ENCODE measurements at regions not wholly inside any gene's neighbourhood (a gene's known extent, or its start where the extent isn't known, plus 50 kb on each side); places are given as distances from the start of the nearest gene placed in this dataset.

DNA sequence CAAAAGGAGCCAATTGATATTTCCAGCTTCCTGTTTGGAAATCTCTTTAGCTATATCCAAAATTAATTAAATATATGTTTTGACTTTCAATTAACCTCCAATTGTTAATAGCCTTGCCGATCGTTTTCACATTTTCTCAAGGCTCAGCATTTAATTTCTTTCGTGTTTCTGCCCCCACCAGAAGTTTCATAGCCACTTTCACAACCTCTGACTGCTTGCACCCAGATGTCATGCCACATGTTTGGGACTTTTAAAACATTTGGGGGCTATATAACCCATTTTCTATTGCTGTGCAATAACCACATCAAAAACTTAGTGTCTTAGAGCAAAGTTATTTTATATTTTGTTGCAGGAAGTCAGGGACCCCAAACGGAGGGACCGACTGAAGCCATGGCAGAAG, 510.6 kb upstream of the CNTNAP2 start:
- Mint-ChIP-seq H3K36me3 (ENCODE audit: low read depth, unreplicated experiment) (no peaks in the 10 kb centered on the region), H3K27ac (ENCODE audit: unreplicated experiment) (no peak overlapping the region), H3K9me3 (ENCODE audit: unreplicated experiment) (peaks cover 9% of the 10 kb centered on the region), H3K4me1 (ENCODE audit: unreplicated experiment) (no peaks in the 10 kb centered on the region), H3K4me3 (ENCODE audit: unreplicated experiment) (no peak overlapping the region), H3K27me3 (ENCODE audit: unreplicated experiment) (no peaks in the 10 kb centered on the region)
- DNase-seq (ENCODE audit: low spot score) = no peak
- TF ChIP-seq, protein P1, sequence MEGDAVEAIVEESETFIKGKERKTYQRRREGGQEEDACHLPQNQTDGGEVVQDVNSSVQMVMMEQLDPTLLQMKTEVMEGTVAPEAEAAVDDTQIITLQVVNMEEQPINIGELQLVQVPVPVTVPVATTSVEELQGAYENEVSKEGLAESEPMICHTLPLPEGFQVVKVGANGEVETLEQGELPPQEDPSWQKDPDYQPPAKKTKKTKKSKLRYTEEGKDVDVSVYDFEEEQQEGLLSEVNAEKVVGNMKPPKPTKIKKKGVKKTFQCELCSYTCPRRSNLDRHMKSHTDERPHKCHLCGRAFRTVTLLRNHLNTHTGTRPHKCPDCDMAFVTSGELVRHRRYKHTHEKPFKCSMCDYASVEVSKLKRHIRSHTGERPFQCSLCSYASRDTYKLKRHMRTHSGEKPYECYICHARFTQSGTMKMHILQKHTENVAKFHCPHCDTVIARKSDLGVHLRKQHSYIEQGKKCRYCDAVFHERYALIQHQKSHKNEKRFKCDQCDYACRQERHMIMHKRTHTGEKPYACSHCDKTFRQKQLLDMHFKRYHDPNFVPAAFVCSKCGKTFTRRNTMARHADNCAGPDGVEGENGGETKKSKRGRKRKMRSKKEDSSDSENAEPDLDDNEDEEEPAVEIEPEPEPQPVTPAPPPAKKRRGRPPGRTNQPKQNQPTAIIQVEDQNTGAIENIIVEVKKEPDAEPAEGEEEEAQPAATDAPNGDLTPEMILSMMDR (IDR thresholded peaks at IDR 0.05; ENCODE audit: unreplicated experiment) = no peak

DNA sequence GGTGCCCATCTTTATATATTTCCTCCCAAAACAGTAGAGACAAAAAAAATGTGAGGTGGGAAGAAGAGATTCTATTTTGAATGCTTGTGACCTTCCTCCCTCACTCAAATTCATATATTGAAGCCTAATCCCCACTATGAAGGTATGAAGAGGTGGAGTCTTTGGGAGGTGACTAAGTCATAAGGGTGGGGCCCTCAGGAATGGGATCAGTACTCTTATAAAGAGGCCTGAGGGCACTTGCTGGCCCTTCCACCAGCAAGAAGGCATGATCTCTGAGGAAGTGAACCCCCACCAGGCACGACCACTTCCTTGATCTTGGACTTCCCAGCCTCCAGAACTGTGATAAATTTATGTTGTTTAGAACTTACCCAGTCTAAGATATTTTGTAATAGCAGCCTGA, 517.2 kb upstream of the CNTNAP2 start:
- Mint-ChIP-seq H3K4me3 (ENCODE audit: unreplicated experiment) (no peak overlapping the region), H3K36me3 (ENCODE audit: low read depth, unreplicated experiment) (no peaks in the 10 kb centered on the region), H3K4me1 (ENCODE audit: unreplicated experiment) (no peaks in the 10 kb centered on the region), H3K9me3 (ENCODE audit: unreplicated experiment) (peaks cover 14% of the 10 kb centered on the region), H3K27me3 (ENCODE audit: unreplicated experiment) (no peaks in the 10 kb centered on the region), H3K27ac (ENCODE audit: unreplicated experiment) (no peak overlapping the region)
- no peak for DNase-seq (ENCODE audit: low spot score)
- TF ChIP-seq, protein P1 (IDR thresholded peaks at IDR 0.05; ENCODE audit: unreplicated experiment) = no peak

DNA sequence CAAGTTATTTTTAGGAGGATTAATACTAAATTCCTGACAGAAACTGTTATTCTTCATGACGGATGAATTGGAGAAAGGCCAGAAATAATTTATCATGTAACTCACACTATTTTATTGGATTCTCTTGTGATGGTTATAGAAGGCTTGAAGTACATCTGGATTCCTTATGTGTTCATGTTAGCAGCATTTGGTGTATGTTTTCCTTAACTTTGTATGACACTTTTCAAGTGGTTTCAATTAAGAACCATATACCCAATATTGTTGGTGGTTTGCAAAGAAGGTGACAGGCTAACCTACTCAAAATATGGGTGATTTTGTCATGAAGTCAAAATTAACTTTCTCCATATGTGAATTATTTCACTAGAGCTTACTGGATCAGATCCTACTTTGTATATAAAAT, 532.2 kb upstream of the CNTNAP2 start:
- Mint-ChIP-seq H3K9me3 (ENCODE audit: unreplicated experiment) (peaks cover 10% of the 10 kb centered on the region), H3K27me3 (ENCODE audit: unreplicated experiment) (no peaks in the 10 kb centered on the region), H3K27ac (ENCODE audit: unreplicated experiment) (no peak overlapping the region), H3K36me3 (ENCODE audit: low read depth, unreplicated experiment) (peaks cover 2% of the 10 kb centered on the region), H3K4me1 (ENCODE audit: unreplicated experiment) (no peaks in the 10 kb centered on the region), H3K4me3 (ENCODE audit: unreplicated experiment) (no peak overlapping the region)
- DNase-seq (ENCODE audit: low spot score) = no peak
- TF ChIP-seq, protein P1 (IDR thresholded peaks at IDR 0.05; ENCODE audit: unreplicated experiment) = no peak

DNA sequence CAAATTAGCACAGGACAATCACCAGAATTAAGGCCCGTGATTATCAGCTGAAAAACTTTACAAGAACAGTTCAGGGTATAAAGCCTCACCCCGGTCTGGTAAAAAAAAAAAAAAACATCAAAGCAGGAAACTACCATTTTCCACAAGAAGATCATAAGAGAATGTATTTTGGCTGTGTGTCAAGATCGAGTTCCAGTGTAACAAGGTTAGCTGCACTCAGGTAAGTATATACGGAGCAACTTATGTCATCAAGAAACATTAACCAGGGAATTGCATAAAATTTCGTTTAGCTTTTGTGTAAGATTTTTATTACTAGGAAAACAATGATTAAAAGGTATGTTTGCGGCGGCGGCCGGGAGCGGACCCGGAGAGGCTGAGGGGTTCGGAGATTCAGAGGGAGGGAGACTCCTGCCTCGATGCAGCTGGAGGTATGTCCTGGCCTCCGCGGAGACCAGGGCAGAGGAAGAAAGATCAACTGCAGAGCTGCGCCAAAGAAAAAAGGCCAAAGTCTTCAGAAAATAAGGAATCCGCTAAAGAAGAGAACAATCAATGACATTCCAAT, 533.8 kb upstream of the CNTNAP2 start:
- Mint-ChIP-seq H3K27ac (ENCODE audit: unreplicated experiment) (no peak overlapping the region), H3K4me1 (ENCODE audit: unreplicated experiment) (no peaks in the 10 kb centered on the region), H3K9me3 (ENCODE audit: unreplicated experiment) (peaks cover 15% of the 10 kb centered on the region), H3K4me3 (ENCODE audit: unreplicated experiment) (no peak overlapping the region), H3K36me3 (ENCODE audit: low read depth, unreplicated experiment) (peaks cover 2% of the 10 kb centered on the region), H3K27me3 (ENCODE audit: unreplicated experiment) (no peaks in the 10 kb centered on the region)
- no peak for DNase-seq (ENCODE audit: low spot score)
- TF ChIP-seq, protein P1 (IDR thresholded peaks at IDR 0.05; ENCODE audit: unreplicated experiment) = no peak

DNA sequence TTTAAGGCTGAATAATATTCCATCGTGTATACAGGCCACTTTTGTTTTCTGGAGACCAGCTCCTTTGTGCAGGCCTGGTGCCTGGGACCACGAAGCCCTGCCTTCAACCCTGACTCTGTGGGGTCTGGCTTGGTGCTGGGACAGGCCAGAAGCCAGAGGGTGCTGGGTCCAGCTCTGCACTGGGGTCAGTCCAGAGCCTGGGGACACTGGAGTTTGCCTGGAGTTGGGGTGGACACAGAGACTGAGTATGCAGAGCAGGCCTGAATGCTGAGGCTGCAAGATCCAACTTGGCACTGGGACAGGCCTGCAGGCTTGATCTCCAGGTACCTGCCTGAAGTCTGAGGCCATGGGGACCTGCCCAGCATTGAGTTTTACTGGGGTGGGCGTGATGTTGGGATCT, 558.8 kb upstream of the CNTNAP2 start:
- Mint-ChIP-seq H3K4me3 (ENCODE audit: unreplicated experiment) (no peak overlapping the region), H3K9me3 (ENCODE audit: unreplicated experiment) (peaks cover 6% of the 10 kb centered on the region), H3K27me3 (ENCODE audit: unreplicated experiment) (no peaks in the 10 kb centered on the region), H3K27ac (ENCODE audit: unreplicated experiment) (no peak overlapping the region), H3K4me1 (ENCODE audit: unreplicated experiment) (no peaks in the 10 kb centered on the region), H3K36me3 (ENCODE audit: low read depth, unreplicated experiment) (no peaks in the 10 kb centered on the region)
- TF ChIP-seq, protein P1 (IDR thresholded peaks at IDR 0.05; ENCODE audit: unreplicated experiment) = no peak
- no peak for DNase-seq (ENCODE audit: low spot score)
